SK-N-SH treated with all-trans-retinoic acid at 6 μM for 48 hours (cell line): ENCODE measurements at regions not wholly inside any gene's neighbourhood (a gene's known extent, or its start where the extent isn't known, plus 50 kb on each side); places are given as distances from the start of the nearest gene placed in this dataset.

Experiments
- ATAC-seq: fragments of 200-7000 bp; cut with Tn5 transposase; 3 replicates; pipeline ENCODE4 v1.9.1; 2020; ENCODE audit warnings: mild to moderate bottlenecking, moderate library complexity
- BACH2 ChIP-seq: fragments of 250-450 bp; sonication (Bioruptor Pico); IDR thresholded peaks from 2 replicates; pipeline ENCODE4 v1.9.0; 2021; ENCODE audit warnings: mild to moderate bottlenecking, borderline replicate concordance
- CREB5 ChIP-seq: fragments of 250-450 bp; sonication (Bioruptor Pico); IDR thresholded peaks from 2 replicates; pipeline ENCODE4 v1.5.1; 2020; ENCODE audit warnings: low read depth, mild to moderate bottlenecking, moderate library complexity
- CSDC2 ChIP-seq: fragments of 250-450 bp; sonication (Bioruptor Pico); IDR thresholded peaks from 2 replicates; pipeline ENCODE4 v1.5.0; 2020; ENCODE audit warnings: mild to moderate bottlenecking, moderate library complexity
- CSRNP3 ChIP-seq: fragments of 250-450 bp; sonication (Bioruptor Pico); IDR thresholded peaks from 2 replicates; pipeline ENCODE4 v1.5.1; 2021; ENCODE audit warnings: mild to moderate bottlenecking, moderate library complexity
- ESRRG ChIP-seq: fragments of 250-450 bp; sonication (Bioruptor Pico); IDR thresholded peaks from 2 replicates; pipeline ENCODE4 v1.6.1; 2021; ENCODE audit warnings: mild to moderate bottlenecking
- GLIS3 ChIP-seq: fragments of 250-450 bp; sonication (Bioruptor Pico); IDR thresholded peaks from 2 replicates; pipeline ENCODE4 v1.5.0; 2020; ENCODE audit warnings: mild to moderate bottlenecking, moderate library complexity
- ISL1 ChIP-seq: fragments of 250-450 bp; sonication (Bioruptor Pico); IDR thresholded peaks from 2 replicates; pipeline ENCODE4 v2.1.2; 2022; ENCODE audit warnings: mild to moderate bottlenecking, moderate library complexity
- OSR1 ChIP-seq: fragments of 250-450 bp; sonication (Bioruptor Pico); IDR thresholded peaks from 2 replicates; pipeline ENCODE4 v1.8.0; 2022; ENCODE audit warnings: moderate library complexity, mild to moderate bottlenecking, inconsistent platforms
- POU6F1 ChIP-seq: fragments of 250-450 bp; sonication (Bioruptor Pico); IDR thresholded peaks from 2 replicates; pipeline ENCODE4 v1.8.0; 2021; ENCODE audit warnings: low read depth, mild to moderate bottlenecking, moderate library complexity, borderline replicate concordance
- PPARA ChIP-seq: fragments of 250-450 bp; sonication (Bioruptor Pico); IDR thresholded peaks from 2 replicates; pipeline ENCODE4 v1.5.0; 2020; ENCODE audit warnings: mild to moderate bottlenecking, borderline replicate concordance
- RARB ChIP-seq: fragments of 250-450 bp; sonication (Bioruptor Pico); IDR thresholded peaks from 2 replicates; pipeline ENCODE4 v1.8.0; 2021; ENCODE audit warnings: mild to moderate bottlenecking, moderate library complexity
- SNAI2 ChIP-seq: fragments of 250-450 bp; sonication (Bioruptor Pico); IDR thresholded peaks from 2 replicates; pipeline ENCODE4 v1.5.0; 2020; ENCODE audit warnings: mild to moderate bottlenecking, moderate library complexity
- TOX ChIP-seq: fragments of 250-450 bp; sonication (Bioruptor Pico); IDR thresholded peaks from 2 replicates; pipeline ENCODE4 v1.8.0; 2021; ENCODE audit warnings: mild to moderate bottlenecking, moderate library complexity, borderline replicate concordance
- TSHZ2 ChIP-seq: fragments of 250-450 bp; sonication (Bioruptor Pico); IDR thresholded peaks from 2 replicates; pipeline ENCODE4 v1.5.0; 2020; ENCODE audit warnings: mild to moderate bottlenecking, moderate library complexity
- ZC3H10 ChIP-seq: fragments of 250-450 bp; sonication (Bioruptor Pico); IDR thresholded peaks from 2 replicates; pipeline ENCODE4 v1.5.1; 2021; ENCODE audit warnings: mild to moderate bottlenecking, moderate library complexity
- ZFP3 ChIP-seq: fragments of 250-450 bp; sonication (Bioruptor Pico); IDR thresholded peaks from 2 replicates; pipeline ENCODE4 v1.5.0; 2020; ENCODE audit warnings: mild to moderate bottlenecking, moderate library complexity
- ZFP30 ChIP-seq: fragments of 450-650 bp; formaldehyde crosslinking; IDR thresholded peaks from 2 replicates; pipeline ENCODE4 v1.5.0; 2022; ENCODE audit warnings: mild to moderate bottlenecking, moderate library complexity
- ZNF565 ChIP-seq: fragments of 450-650 bp; formaldehyde crosslinking; conservative IDR thresholded peaks from 2 replicates; pipeline ENCODE4 v1.5.0; 2020; ENCODE audit warnings: low read depth, mild to moderate bottlenecking, moderate library complexity
- ZNF70 ChIP-seq: fragments of 450-650 bp; formaldehyde crosslinking; IDR thresholded peaks from 2 replicates; pipeline ENCODE4 v1.5.0; 2020; ENCODE audit warnings: mild to moderate bottlenecking, moderate library complexity
- ZNF8 ChIP-seq: fragments of 450-650 bp; formaldehyde crosslinking; IDR thresholded peaks from 2 replicates; pipeline ENCODE4 v1.5.0; 2020; ENCODE audit warnings: mild to moderate bottlenecking, moderate library complexity

GRCh38 chr3:34131091-34131490, 332.7 kb downstream of the PDCD6IP start:
- no peak for TF ChIP-seq CSDC2 (CRISPR knock-in tag)
- TF ChIP-seq ESRRG (CRISPR knock-in tag), result no peak
- no peak for TF ChIP-seq CREB5
- no peak for TF ChIP-seq OSR1
- TF ChIP-seq ZC3H10 (CRISPR knock-in tag), result no peak
- no peak for TF ChIP-seq TSHZ2
- no peak for TF ChIP-seq ZNF8 (CRISPR knock-in tag)
- no peak for TF ChIP-seq ZFP30 (CRISPR knock-in tag)
- no peak for TF ChIP-seq PPARA
- TF ChIP-seq ZNF70 (CRISPR knock-in tag), result no peak
- no peak for TF ChIP-seq CSRNP3 (CRISPR knock-in tag)
- ATAC-seq, result no peak

GRCh38 chr3:34132069-34132692, 333.8 kb downstream of the PDCD6IP start:
- no peak for TF ChIP-seq POU6F1
- no peak for TF ChIP-seq ZNF565 (CRISPR knock-in tag)
- TF ChIP-seq RARB (CRISPR knock-in tag), result no peak
- TF ChIP-seq CREB5, result no peak
- TF ChIP-seq ZFP30 (CRISPR knock-in tag), result no peak
- no peak for TF ChIP-seq SNAI2 (CRISPR knock-in tag)
- no peak for TF ChIP-seq CSRNP3 (CRISPR knock-in tag)
- TF ChIP-seq ZFP3 (CRISPR knock-in tag), result no peak
- TF ChIP-seq GLIS3 (CRISPR knock-in tag), result no peak
- no peak for TF ChIP-seq ESRRG (CRISPR knock-in tag)
- TF ChIP-seq TSHZ2, result no peak
- TF ChIP-seq ISL1 (CRISPR knock-in tag), result no peak
- TF ChIP-seq TOX, result no peak
- no peak for TF ChIP-seq ZC3H10 (CRISPR knock-in tag)
- TF ChIP-seq PPARA, result no peak
- no peak for TF ChIP-seq BACH2 (CRISPR knock-in tag)
- no peak for ATAC-seq
